H1 (cell line): ENCODE measurements at regions not wholly inside any gene's neighbourhood (a gene's known extent, or its start where the extent isn't known, plus 50 kb on each side); places are given as distances from the start of the nearest gene placed in this dataset.
"Not testable (repeated sequence)": the region's sequence is repeated elsewhere in the genome, so short reads cannot be mapped to it uniquely, and the experiment has no call there.

Source experiments
- NANOG ChIP-seq: IDR thresholded peaks from 2 replicates; pipeline ENCODE4 v1.6.1; 2011; ENCODE audit warnings: low read length, low read depth, mild to moderate bottlenecking, inconsistent platforms; ENCODE audit not compliant: insufficient read depth, poor library complexity, severe bottlenecking
- POLR2A ChIP-seq, 2 experiments: IDR thresholded peaks; 1 replicate in 1 of 2; 2 replicates in 1 of 2; pipeline ENCODE4 v1.6.1; 2011; ENCODE audit warnings: low read depth in 2 of 2, low read length in 2 of 2, mild to moderate bottlenecking in 2 of 2; ENCODE audit errors: control extremely low read depth in 1 of 2
- SUZ12 ChIP-seq: fragments of 200-600 bp; sonication (generic); IDR thresholded peaks from 2 replicates; pipeline ENCODE4 v1.6.1; 2012; ENCODE audit warnings: mild to moderate bottlenecking, inconsistent platforms, low read length, moderate library complexity, mixed read lengths
- YY1 ChIP-seq: IDR thresholded peaks from 2 replicates; pipeline ENCODE4 v1.6.1; 2011; ENCODE audit warnings: low read depth, mild to moderate bottlenecking, low read length
- TF ChIP-seq, protein P1 (sequence below), 3 experiments: IDR thresholded peaks; 1 replicate in 2 of 3; 2 replicates in 1 of 3; pipeline versions ENCODE4 v1.5.1 to v1.6.1; 2011; ENCODE audit warnings: low read length in 3 of 3, mild to moderate bottlenecking in 3 of 3, inconsistent platforms in 2 of 3, low read depth in 1 of 3, moderate library complexity in 1 of 3; ENCODE audit not compliant: insufficient read depth in 1 of 3; ENCODE audit errors: control extremely low read depth in 1 of 3

DNA sequence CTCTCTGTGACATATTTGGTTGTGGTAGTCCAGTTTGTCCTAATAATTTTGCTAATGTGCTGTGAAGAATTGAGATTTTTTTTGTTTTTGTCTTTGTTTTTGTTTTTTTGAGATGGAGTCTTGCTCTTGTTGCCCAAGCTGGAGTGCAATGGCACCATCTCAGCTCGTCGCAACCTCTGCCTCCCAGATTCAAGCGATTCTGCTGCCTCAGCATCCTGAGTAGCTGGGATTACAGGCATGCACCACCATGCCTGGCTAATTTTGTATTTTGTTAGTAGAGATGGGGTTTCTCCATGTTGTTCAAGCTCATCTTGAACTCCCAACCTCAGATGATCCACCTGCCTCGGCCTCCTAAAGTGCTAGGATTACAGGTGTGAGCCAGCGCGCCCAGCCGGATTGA lies 73.4 kb downstream of the FAM50B start:
- TF ChIP-seq SUZ12; POLR2A (IDR thresholded peaks at IDR 0.05; ENCODE audit: control extremely low read depth in 1 of 2, low read depth in 2 of 2, low read length in 2 of 2); YY1; NANOG: not testable (repeated sequence)
- TF ChIP-seq, protein P1, sequence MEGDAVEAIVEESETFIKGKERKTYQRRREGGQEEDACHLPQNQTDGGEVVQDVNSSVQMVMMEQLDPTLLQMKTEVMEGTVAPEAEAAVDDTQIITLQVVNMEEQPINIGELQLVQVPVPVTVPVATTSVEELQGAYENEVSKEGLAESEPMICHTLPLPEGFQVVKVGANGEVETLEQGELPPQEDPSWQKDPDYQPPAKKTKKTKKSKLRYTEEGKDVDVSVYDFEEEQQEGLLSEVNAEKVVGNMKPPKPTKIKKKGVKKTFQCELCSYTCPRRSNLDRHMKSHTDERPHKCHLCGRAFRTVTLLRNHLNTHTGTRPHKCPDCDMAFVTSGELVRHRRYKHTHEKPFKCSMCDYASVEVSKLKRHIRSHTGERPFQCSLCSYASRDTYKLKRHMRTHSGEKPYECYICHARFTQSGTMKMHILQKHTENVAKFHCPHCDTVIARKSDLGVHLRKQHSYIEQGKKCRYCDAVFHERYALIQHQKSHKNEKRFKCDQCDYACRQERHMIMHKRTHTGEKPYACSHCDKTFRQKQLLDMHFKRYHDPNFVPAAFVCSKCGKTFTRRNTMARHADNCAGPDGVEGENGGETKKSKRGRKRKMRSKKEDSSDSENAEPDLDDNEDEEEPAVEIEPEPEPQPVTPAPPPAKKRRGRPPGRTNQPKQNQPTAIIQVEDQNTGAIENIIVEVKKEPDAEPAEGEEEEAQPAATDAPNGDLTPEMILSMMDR (IDR thresholded peaks at IDR 0.05; ENCODE audit: control extremely low read depth in 1 of 3, insufficient read depth in 1 of 3, low read depth in 1 of 3, low read length in 3 of 3) = not testable (repeated sequence)
